H1 (cell line): ENCODE measurements at regions not wholly inside any gene's neighbourhood (a gene's known extent, or its start where the extent isn't known, plus 50 kb on each side); places are given as distances from the start of the nearest gene placed in this dataset.

Source experiments
- CTCF ChIA-PET: fragments of 300-600 bp; sonication (Branson Sonifier 250); formaldehyde crosslinking; loops from one replicate; lab custom pipeline; 2021; ENCODE audit not compliant: partially characterized antibody; lab: Charles Lee
- POLR2A ChIA-PET: fragments of 300-600 bp; sonication (Branson Sonifier 250); formaldehyde crosslinking; loops from one replicate; lab custom pipeline; 2021; ENCODE audit warnings: inconsistent platforms; ENCODE audit not compliant: partially characterized antibody; lab: Charles Lee
- DNase-seq, 2 experiments: peaks; one replicate each; pipeline versions ENCODE4 v3.0.0 to v3.0.0-alpha.2; 2010 to 2022; ENCODE audit warnings: low spot score in 2 of 2, low read depth in 1 of 2, mixed read lengths in 1 of 2
- FAIRE-seq: peaks from 2 replicates; lab custom pipeline; 2011; peaks lifted over from hg19 to GRCh38; lab: Jason Lieb, UNC
- H2AFZ ChIP-seq: 2 replicates; pipeline ENCODE4 v1.8.1; 2012; ENCODE audit warnings: low read length, inconsistent platforms
- H2AK5ac ChIP-seq: 2 replicates; pipeline ENCODE4 v1.6.1; 2013; ENCODE audit warnings: low read depth, low read length
- H2BK120ac ChIP-seq: replicated peaks from 2 replicates; pipeline ENCODE3; 2013; ENCODE audit warnings: low read depth, low read length, inconsistent platforms
- H2BK12ac ChIP-seq: 2 replicates; pipeline ENCODE4 v1.6.1; 2013; ENCODE audit warnings: low read depth, low read length
- H2BK15ac ChIP-seq: 2 replicates; pipeline ENCODE4 v1.6.1; 2013; ENCODE audit warnings: low read length
- H2BK20ac ChIP-seq: 2 replicates; pipeline ENCODE4 v1.6.1; 2013; ENCODE audit warnings: low read length
- H2BK5ac ChIP-seq: 2 replicates; pipeline ENCODE4 v1.6.1; 2013; ENCODE audit warnings: low read depth, low read length
- H3K14ac ChIP-seq: 2 replicates; pipeline ENCODE4 v1.6.1; 2013; ENCODE audit warnings: inconsistent platforms; ENCODE audit not compliant: insufficient read length
- H3K18ac ChIP-seq: 2 replicates; pipeline ENCODE4 v1.6.1; 2013; ENCODE audit warnings: low read length; ENCODE audit errors: extremely low read depth
- H3K23ac ChIP-seq: 2 replicates; pipeline ENCODE4 v1.6.1; 2013; ENCODE audit warnings: inconsistent platforms; ENCODE audit not compliant: insufficient read length
- H3K23me2 ChIP-seq: 2 replicates; pipeline ENCODE4 v1.6.1; 2013; ENCODE audit warnings: low read depth, low read length
- H3K27ac ChIP-seq: 2 replicates; pipeline ENCODE4 v1.6.1; 2011; ENCODE audit warnings: low read depth, low read length, inconsistent platforms
- H3K27me3 ChIP-seq, 4 experiments: replicated peaks in 1 of 4; 1 replicate in 1 of 4; 2 replicates in 3 of 4; pipeline versions ENCODE4 v1.6.1 to v1.8.1; 2011 to 2013; ENCODE audit warnings: low read length in 3 of 4, mild to moderate bottlenecking in 3 of 4, inconsistent platforms in 2 of 4, mixed read lengths in 2 of 4, moderate library complexity in 1 of 4; ENCODE audit not compliant: control insufficient read depth in 3 of 4, insufficient read depth in 3 of 4; ENCODE audit errors: extremely low read depth in 1 of 4
- H3K36me3 ChIP-seq, 4 experiments: 2 replicates each; pipeline versions ENCODE4 v1.6.1 to v1.8.1; 2011 to 2013; ENCODE audit warnings: mild to moderate bottlenecking in 4 of 4, low read length in 3 of 4, moderate library complexity in 2 of 4, control low read depth in 1 of 4, inconsistent platforms in 1 of 4; ENCODE audit not compliant: insufficient read depth in 4 of 4, control insufficient read depth in 2 of 4
- H3K4ac ChIP-seq: replicated peaks from 2 replicates; pipeline ENCODE3; 2013; ENCODE audit warnings: low read length, low read depth, mixed read lengths, inconsistent platforms; ENCODE audit not compliant: insufficient read length
- H3K4me1 ChIP-seq, 4 experiments: replicated peaks in 1 of 4; 1 replicate in 1 of 4; 2 replicates in 3 of 4; pipeline versions ENCODE4 v1.6.1 to v1.8.1; 2011 to 2013; ENCODE audit warnings: low read length in 3 of 4, inconsistent platforms in 2 of 4, mixed read lengths in 1 of 4; ENCODE audit not compliant: insufficient read depth in 4 of 4, control insufficient read depth in 3 of 4
- H3K4me2 ChIP-seq, 2 experiments: 2 replicates each; pipeline versions ENCODE4 v1.6.1 to v1.8.1; 2011 to 2013; ENCODE audit warnings: low read depth in 2 of 2, low read length in 2 of 2, control low read depth in 1 of 2, inconsistent platforms in 1 of 2, mild to moderate bottlenecking in 1 of 2; ENCODE audit not compliant: insufficient read depth in 1 of 2
- H3K4me3 ChIP-seq, 4 experiments: fragments of 200-600, 300-600 bp in 1 of 4; sonication (generic), shearing (Covaris generic), sonication (Bioruptor Twin) in 1 of 4; 2 replicates each; pipeline versions ENCODE4 v1.5.1 to v1.8.1; 2011 to 2016; ENCODE audit warnings: low read length in 4 of 4, low read depth in 3 of 4, control low read depth in 2 of 4, inconsistent platforms in 2 of 4, mild to moderate bottlenecking in 2 of 4, mixed read lengths in 1 of 4, moderate library complexity in 1 of 4; ENCODE audit not compliant: insufficient read depth in 2 of 4; ENCODE audit errors: extremely low read depth in 1 of 4
- H3K56ac ChIP-seq: replicated peaks from 2 replicates; pipeline ENCODE3; 2013; ENCODE audit warnings: low read depth, mild to moderate bottlenecking, mixed read lengths, low read length, inconsistent platforms; ENCODE audit not compliant: insufficient read length
- H3K79me1 ChIP-seq: 2 replicates; pipeline ENCODE4 v1.6.1; 2013; ENCODE audit warnings: low read depth, low read length, control low read depth
- H3K79me2 ChIP-seq, 2 experiments: 2 replicates each; pipeline versions ENCODE4 v1.6.1 to v1.8.1; 2012 to 2013; ENCODE audit warnings: low read length in 2 of 2, mild to moderate bottlenecking in 2 of 2, inconsistent platforms in 1 of 2; ENCODE audit not compliant: insufficient read depth in 2 of 2, control insufficient read depth in 1 of 2
- H3K9ac ChIP-seq, 4 experiments: replicated peaks in 1 of 4; 1 replicate in 1 of 4; 2 replicates in 3 of 4; pipeline versions ENCODE4 v1.6.1 to v1.8.1; 2011 to 2013; ENCODE audit warnings: low read depth in 3 of 4, low read length in 3 of 4, control low read depth in 2 of 4, mild to moderate bottlenecking in 2 of 4, moderate library complexity in 2 of 4, inconsistent platforms in 1 of 4; ENCODE audit errors: extremely low read depth in 1 of 4
- H3K9me3 ChIP-seq, 2 experiments: 2 replicates each; pipeline versions ENCODE4 v1.6.1 to v1.8.1; 2012 to 2013; ENCODE audit warnings: mild to moderate bottlenecking in 2 of 2, moderate library complexity in 2 of 2, control low read depth in 1 of 2, inconsistent platforms in 1 of 2, low read depth in 1 of 2, low read length in 1 of 2, mixed read lengths in 1 of 2; ENCODE audit not compliant: insufficient read depth in 2 of 2
- H4K20me1 ChIP-seq, 2 experiments: replicated peaks in 1 of 2; 2 replicates each; pipeline versions ENCODE3 to v1.8.1; 2011 to 2013; ENCODE audit warnings: inconsistent platforms in 2 of 2, low read length in 2 of 2, mild to moderate bottlenecking in 1 of 2; ENCODE audit not compliant: insufficient read depth in 2 of 2, control insufficient read depth in 1 of 2
- H4K5ac ChIP-seq: 2 replicates; pipeline ENCODE4 v1.6.1; 2013; ENCODE audit warnings: low read length, low read depth, mixed read lengths, inconsistent platforms; ENCODE audit not compliant: insufficient read length
- H4K8ac ChIP-seq: 2 replicates; pipeline ENCODE4 v1.8.0; 2013; ENCODE audit warnings: mild to moderate bottlenecking, moderate library complexity, low read length, inconsistent platforms; ENCODE audit not compliant: insufficient read depth; ENCODE audit errors: extremely low read depth
- H4K91ac ChIP-seq: replicated peaks from 2 replicates; pipeline ENCODE3; 2013; ENCODE audit warnings: low read length, mixed read lengths, inconsistent platforms; ENCODE audit not compliant: insufficient read length
- BCL11A ChIP-seq, 2 experiments: IDR thresholded peaks; one replicate each; pipeline ENCODE4 v1.6.1; 2011; ENCODE audit warnings: low read depth in 2 of 2, low read length in 2 of 2, mild to moderate bottlenecking in 2 of 2
- CBX5 ChIP-seq: fragments of 300-800, 300-1000 bp; sonication (generic); IDR thresholded peaks from 2 replicates; pipeline ENCODE4 v1.7.1; 2016; ENCODE audit warnings: antibody characterized with exemption, low read length, low read depth
- EP300 ChIP-seq, 2 experiments: IDR thresholded peaks; 1 replicate in 1 of 2; 2 replicates in 1 of 2; pipeline ENCODE4 v1.6.1; 2011 to 2012; ENCODE audit warnings: low read depth in 2 of 2, low read length in 2 of 2, mild to moderate bottlenecking in 2 of 2, borderline replicate concordance in 1 of 2, inconsistent platforms in 1 of 2, moderate library complexity in 1 of 2
- FOSL1 ChIP-seq: IDR thresholded peaks from 2 replicates; pipeline ENCODE4 v1.6.1; 2011; ENCODE audit warnings: mild to moderate bottlenecking, low read depth, low read length, moderate library complexity; ENCODE audit not compliant: insufficient read depth
- JUND ChIP-seq: IDR thresholded peaks from 2 replicates; pipeline ENCODE4 v1.6.1; 2011; ENCODE audit warnings: mild to moderate bottlenecking, improper control_type of control experiment, low read length
- KDM1A ChIP-seq: fragments of 200-600, 300-600 bp; sonication (generic); IDR thresholded peaks from 2 replicates; pipeline ENCODE4 v1.7.1; 2016; ENCODE audit warnings: mild to moderate bottlenecking, low read length, borderline replicate concordance
- PHF8 ChIP-seq: fragments of 200-600 bp; sonication (generic); conservative IDR thresholded peaks from 2 replicates; pipeline ENCODE4 v1.7.1; 2012; ENCODE audit warnings: low read depth, mild to moderate bottlenecking, inconsistent platforms, low read length, moderate library complexity
- POLR2AphosphoS5 ChIP-seq: IDR thresholded peaks from 2 replicates; pipeline ENCODE4 v1.6.1; 2011; ENCODE audit warnings: low read depth, low read length
- RBBP5 ChIP-seq: IDR thresholded peaks from 2 replicates; pipeline ENCODE4 v1.7.1; 2012; ENCODE audit warnings: low read depth, mild to moderate bottlenecking, inconsistent platforms, low read length, moderate library complexity, borderline replicate concordance
- SIRT6 ChIP-seq: IDR thresholded peaks from one replicate; pipeline ENCODE4 v1.7.1; 2012; ENCODE audit warnings: low read length, inconsistent platforms
- ZNF274 ChIP-seq: IDR thresholded peaks from 2 replicates; pipeline ENCODE4 v1.7.0; 2012; ENCODE audit warnings: low read length, borderline replicate concordance; ENCODE audit errors: extremely low read depth
- WGBS, 2 experiments: shearing (Covaris generic) in 1 of 2; methylation state at CpG; one replicate each; pipeline versions ENCODE4 v1.1.6 to v1.1.7; 2013 to 2015; ENCODE audit warnings: low lambda C conversion rate in 2 of 2, mixed read lengths in 2 of 2, inconsistent platforms in 1 of 2, low coverage in 1 of 2, missing lambda C conversion rate in 1 of 2; ENCODE audit not compliant: insufficient replicate concordance in 2 of 2, insufficient coverage in 1 of 2, insufficient read length in 1 of 2; ENCODE audit errors: extremely low coverage in 1 of 2, missing lambda C conversion rate in 1 of 2; 5-methylcytosine and 5-hydroxymethylcytosine counted together
- TF ChIP-seq, protein P1 (sequence below): IDR thresholded peaks from 2 replicates; pipeline ENCODE4 v1.6.1; 2012; ENCODE audit warnings: inconsistent platforms
- TF ChIP-seq, protein P2 (sequence below): IDR thresholded peaks from 2 replicates; pipeline ENCODE4 v1.6.1; 2011; ENCODE audit warnings: low read length, improper control_type of control experiment

DNA sequence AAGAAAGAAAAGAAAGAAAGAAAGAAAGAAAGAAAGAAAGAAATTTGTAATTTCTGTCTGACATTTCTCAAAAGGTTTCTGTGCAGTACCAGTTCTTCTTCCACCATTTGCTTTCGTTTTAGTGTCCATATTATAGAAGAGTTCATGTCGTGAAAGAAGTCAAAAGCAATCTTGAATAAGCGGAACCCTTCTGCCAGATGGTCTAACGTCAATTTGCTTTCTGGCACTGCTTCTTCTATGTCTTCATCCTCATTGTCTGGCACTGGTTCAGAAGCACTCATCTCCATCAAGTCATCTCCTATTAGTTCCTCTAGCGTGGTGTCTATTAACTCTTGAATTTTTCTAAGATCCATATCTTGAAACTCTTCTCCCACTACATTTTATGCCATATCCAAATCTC is 170.0 kb upstream of the KCTD3 start:
- Histone ChIP-seq H2BK20ac (no peak overlapping the region), H4K91ac (no peak overlapping the region), H4K20me1 (no peaks in the 10 kb centered on the region), H4K8ac (no peak overlapping the region), H3K4me2 (no peak overlapping the region), H3K4me3 (no peak overlapping the region), H3K27ac (no peak overlapping the region), H3K9me3 (peaks cover 0 to 4% of the 10 kb centered on the region in 2 experiments; a peak in 1 of 4 replicates), H3K4ac (no peak overlapping the region), H3K18ac (no peak overlapping the region), H3K56ac (no peak overlapping the region), H3K36me3 (peaks cover 0 to 3% (median 0%) of the 10 kb centered on the region in 4 experiments; a peak in 1 of 8 replicates), H3K79me2 (no peaks in the 10 kb centered on the region), H4K5ac (no peak overlapping the region), H3K23ac (no peak overlapping the region), H3K14ac (no peak overlapping the region), H3K4me1 (no peaks in the 10 kb centered on the region), H2BK5ac (no peak overlapping the region), H2BK120ac (no peak overlapping the region), H3K27me3 (no peaks in the 10 kb centered on the region), H2AK5ac (no peak overlapping the region), H3K23me2 (no peaks in the 10 kb centered on the region), H2AFZ (no peak overlapping the region), H3K79me1 (no peaks in the 10 kb centered on the region), H2BK15ac (no peak overlapping the region), H2BK12ac (no peak overlapping the region), H3K9ac (no peak overlapping the region)
- WGBS, 2 experiments, result 91% methylated on average over 5 of the region's 5 CpGs; no CpG with 5 or more reads in 1 of the 2 experiments
- ChIA-PET POLR2A (no interaction called here), CTCF (interaction anchor here (1.6 kb wide), 1 partner anchor 11 kb away, joined by 5 read pairs; no protein-coding TSS in a partner anchor)
- FAIRE-seq (no peak), DNase-seq (no peak)
- TF ChIP-seq FOSL1, result no peak
- no peak for TF ChIP-seq ZNF274
- TF ChIP-seq, protein P1, sequence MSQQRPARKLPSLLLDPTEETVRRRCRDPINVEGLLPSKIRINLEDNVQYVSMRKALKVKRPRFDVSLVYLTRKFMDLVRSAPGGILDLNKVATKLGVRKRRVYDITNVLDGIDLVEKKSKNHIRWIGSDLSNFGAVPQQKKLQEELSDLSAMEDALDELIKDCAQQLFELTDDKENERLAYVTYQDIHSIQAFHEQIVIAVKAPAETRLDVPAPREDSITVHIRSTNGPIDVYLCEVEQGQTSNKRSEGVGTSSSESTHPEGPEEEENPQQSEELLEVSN, result no peak
- no peak for TF ChIP-seq POLR2AphosphoS5
- no peak for TF ChIP-seq JUND
- no peak for TF ChIP-seq SIRT6
- TF ChIP-seq CBX5, result no peak
- no peak for TF ChIP-seq RBBP5
- TF ChIP-seq, protein P2, sequence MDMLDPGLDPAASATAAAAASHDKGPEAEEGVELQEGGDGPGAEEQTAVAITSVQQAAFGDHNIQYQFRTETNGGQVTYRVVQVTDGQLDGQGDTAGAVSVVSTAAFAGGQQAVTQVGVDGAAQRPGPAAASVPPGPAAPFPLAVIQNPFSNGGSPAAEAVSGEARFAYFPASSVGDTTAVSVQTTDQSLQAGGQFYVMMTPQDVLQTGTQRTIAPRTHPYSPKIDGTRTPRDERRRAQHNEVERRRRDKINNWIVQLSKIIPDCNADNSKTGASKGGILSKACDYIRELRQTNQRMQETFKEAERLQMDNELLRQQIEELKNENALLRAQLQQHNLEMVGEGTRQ, result no peak
- TF ChIP-seq KDM1A, result no peak
- TF ChIP-seq EP300 (IDR thresholded peaks at IDR 0.05; ENCODE audit: borderline replicate concordance in 1 of 2, low read depth in 2 of 2, low read length in 2 of 2), result no peak
- TF ChIP-seq BCL11A (IDR thresholded peaks at IDR 0.05; ENCODE audit: low read depth in 2 of 2, low read length in 2 of 2), result no peak
- TF ChIP-seq PHF8, result no peak
